Psoas muscle (tissue), 7 donors: ENCODE measurements at regions not wholly inside any gene's neighbourhood (a gene's known extent, or its start where the extent isn't known, plus 50 kb on each side); places are given as distances from the start of the nearest gene placed in this dataset.
"Not testable (repeated sequence)": the region's sequence is repeated elsewhere in the genome, so short reads cannot be mapped to it uniquely, and the experiment has no call there.

Experiments used
- ATAC-seq, 4 donors: fragments of 200-7000 bp; cut with Tn5 transposase; one replicate each; pipeline ENCODE4 v1.9.1; 2020; ENCODE audit warnings: moderate library complexity in 3 of 4, mild to moderate bottlenecking in 2 of 4
- DNase-seq, 2 donors: peaks; one replicate each; pipeline ENCODE4 v3.0.0-alpha.2; 2020
- H3K27ac ChIP-seq: fragments of 200-600 bp; one replicate; pipeline ENCODE4 v1.8.0; 2022
- H3K27me3 ChIP-seq, 3 donors: fragments of 200-600 bp in 1 of 3; one replicate each; pipeline versions ENCODE4 v1.6.1 to v1.8.0; 2013 to 2022; ENCODE audit warnings: low read length in 2 of 3, mild to moderate bottlenecking in 2 of 3, moderate library complexity in 1 of 3; ENCODE audit not compliant: insufficient read depth in 3 of 3
- H3K36me3 ChIP-seq, 2 donors: fragments of 200-600 bp in 1 of 2; one replicate each; pipeline versions ENCODE4 v1.6.1 to v1.8.0; 2013 to 2022; ENCODE audit warnings: low read depth in 1 of 2, mild to moderate bottlenecking in 1 of 2, moderate library complexity in 1 of 2; ENCODE audit not compliant: insufficient read depth in 1 of 2
- H3K4me1 ChIP-seq: fragments of 200-600 bp; one replicate; pipeline ENCODE4 v1.8.0; 2022
- H3K4me3 ChIP-seq: fragments of 200-600 bp; one replicate; pipeline ENCODE4 v1.8.0; 2022; ENCODE audit warnings: mild to moderate bottlenecking
- H3K9me3 ChIP-seq: fragments of 200-600 bp; one replicate; pipeline ENCODE4 v1.8.0; 2022
- WGBS, 3 donors: extraction: QIAGEN DNeasy Blood & Tissue Kit; methylation state at CpG; one replicate each; pipeline versions ENCODE4 v1.1.6 to v1.1.7; 2013; 5-methylcytosine and 5-hydroxymethylcytosine counted together
- intact Hi-C, 2 donors: fragments of 100-400 bp; cut with DNase I; formaldehyde crosslinking; loops; one replicate each; pipeline versions ENCODE4 v1.11.0 to v1.14.2; 2022
- TF ChIP-seq, protein P1 (sequence below): fragments of 200-600 bp; IDR thresholded peaks from one replicate; pipeline ENCODE4 v1.8.0; 2022; ENCODE audit warnings: antibody characterized with exemption
- donor health status: healthy with polysubstance abuse.
- donor health status: DM: no; HTN: no; CAD: no; lungs with moderate emphysema.
- donor health status: Bipolar disorder and iron deficiency.
- donor health status: healthy.
- donor health status: DM: yes; HTN: yes; CAD: no.
- donor health status: DM: no; HTN: no; CAD: no.
- donor health status: DM: yes; HTN: yes; CAD: no.

DNA sequence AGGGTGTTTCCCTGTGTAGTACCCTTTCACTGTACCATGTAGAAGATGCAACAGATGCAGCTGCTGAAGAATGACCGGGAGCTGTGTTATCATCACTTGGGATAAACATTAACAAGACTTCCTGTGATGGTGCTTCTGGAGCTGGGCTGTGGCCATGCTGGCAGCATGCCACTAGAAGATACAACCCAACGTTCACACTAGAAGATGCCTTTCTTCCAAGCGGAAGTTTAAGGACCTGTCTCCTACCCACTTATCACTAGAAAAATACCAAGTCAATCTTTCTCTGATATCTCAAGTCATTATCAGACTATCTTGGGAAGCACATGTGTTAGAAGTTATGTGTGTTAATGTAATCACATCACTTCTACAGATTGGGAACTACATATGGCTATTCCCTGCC is 953.5 kb downstream of the CNTNAP5 start:
- no peaks in the 10 kb centered on the region for H3K4me1 ChIP-seq
- TF ChIP-seq, protein P1, sequence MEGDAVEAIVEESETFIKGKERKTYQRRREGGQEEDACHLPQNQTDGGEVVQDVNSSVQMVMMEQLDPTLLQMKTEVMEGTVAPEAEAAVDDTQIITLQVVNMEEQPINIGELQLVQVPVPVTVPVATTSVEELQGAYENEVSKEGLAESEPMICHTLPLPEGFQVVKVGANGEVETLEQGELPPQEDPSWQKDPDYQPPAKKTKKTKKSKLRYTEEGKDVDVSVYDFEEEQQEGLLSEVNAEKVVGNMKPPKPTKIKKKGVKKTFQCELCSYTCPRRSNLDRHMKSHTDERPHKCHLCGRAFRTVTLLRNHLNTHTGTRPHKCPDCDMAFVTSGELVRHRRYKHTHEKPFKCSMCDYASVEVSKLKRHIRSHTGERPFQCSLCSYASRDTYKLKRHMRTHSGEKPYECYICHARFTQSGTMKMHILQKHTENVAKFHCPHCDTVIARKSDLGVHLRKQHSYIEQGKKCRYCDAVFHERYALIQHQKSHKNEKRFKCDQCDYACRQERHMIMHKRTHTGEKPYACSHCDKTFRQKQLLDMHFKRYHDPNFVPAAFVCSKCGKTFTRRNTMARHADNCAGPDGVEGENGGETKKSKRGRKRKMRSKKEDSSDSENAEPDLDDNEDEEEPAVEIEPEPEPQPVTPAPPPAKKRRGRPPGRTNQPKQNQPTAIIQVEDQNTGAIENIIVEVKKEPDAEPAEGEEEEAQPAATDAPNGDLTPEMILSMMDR: no peak
- ATAC-seq: no peak
- no peak overlapping the region for H3K4me3 ChIP-seq
- H3K27me3 ChIP-seq: no peaks in the 10 kb centered on the region
- H3K36me3 ChIP-seq: no peaks in the 10 kb centered on the region
- intact Hi-C loops: no loop called here
- WGBS, 3 donors: 65 to 71% (median 69%) methylated on average over 3 of the region's 3 CpGs
- no peaks in the 10 kb centered on the region for H3K9me3 ChIP-seq
- H3K27ac ChIP-seq: no peak overlapping the region
- DNase-seq: no peak

DNA sequence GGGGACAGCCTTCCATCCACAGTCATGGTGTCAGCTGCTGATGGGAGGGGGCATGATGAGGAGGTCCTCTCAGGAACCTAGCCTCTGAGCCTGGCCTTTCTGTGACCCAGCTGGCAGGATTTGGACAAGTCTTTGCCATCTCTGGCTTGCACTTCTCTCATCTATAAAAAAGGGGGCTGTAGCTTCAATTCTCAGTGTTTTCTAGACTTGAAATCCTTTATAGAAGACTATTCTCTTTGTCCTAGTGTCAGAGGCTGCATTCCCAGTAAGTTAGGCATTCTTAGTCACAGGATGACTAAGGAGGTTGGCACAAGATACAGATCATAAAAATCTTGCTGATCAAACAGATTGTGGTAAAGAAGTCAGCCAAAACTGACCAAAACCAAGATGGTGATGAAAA is 958.5 kb downstream of the CNTNAP5 start:
- no peaks in the 10 kb centered on the region for H3K36me3 ChIP-seq
- intact Hi-C loops: no loop called here
- no peaks in the 10 kb centered on the region for H3K9me3 ChIP-seq
- ATAC-seq: no peak
- H3K4me1 ChIP-seq: no peaks in the 10 kb centered on the region
- H3K27ac ChIP-seq: no peak overlapping the region
- TF ChIP-seq, protein P1: no peak
- H3K4me3 ChIP-seq: no peak overlapping the region
- DNase-seq: no peak
- H3K27me3 ChIP-seq: no peaks in the 10 kb centered on the region

DNA sequence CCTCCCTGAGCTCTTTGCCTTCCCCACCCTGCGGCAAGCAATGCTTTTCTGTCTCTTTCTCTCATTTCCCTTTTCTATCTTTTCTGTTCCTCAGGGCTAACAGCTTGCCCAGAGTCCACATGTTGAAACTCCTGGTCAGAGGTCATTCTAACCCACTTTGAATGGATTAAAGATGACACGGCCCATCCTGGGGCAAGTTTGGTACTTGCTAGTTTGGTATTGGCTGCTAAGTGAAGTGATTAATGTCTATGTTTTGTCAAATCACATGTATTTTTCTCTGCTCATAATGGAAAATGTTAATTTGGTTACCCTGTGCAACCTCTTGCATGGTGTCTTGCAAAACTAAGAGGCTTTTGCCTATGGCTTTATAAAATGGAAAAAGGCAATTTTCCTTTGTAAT is 960.2 kb downstream of the CNTNAP5 start:
- ATAC-seq (no peak), DNase-seq (no peak)
- no peaks in the 10 kb centered on the region for H3K4me1 ChIP-seq
- WGBS, 3 donors: 55 to 71% (median 70%) methylated on average over 2 of the region's 2 CpGs
- H3K36me3 ChIP-seq: no peaks in the 10 kb centered on the region
- H3K4me3 ChIP-seq: no peak overlapping the region
- no peak overlapping the region for H3K27ac ChIP-seq
- intact Hi-C loops: no loop called here
- H3K27me3 ChIP-seq: no peaks in the 10 kb centered on the region
- H3K9me3 ChIP-seq: no peaks in the 10 kb centered on the region
- TF ChIP-seq, protein P1: no peak

DNA sequence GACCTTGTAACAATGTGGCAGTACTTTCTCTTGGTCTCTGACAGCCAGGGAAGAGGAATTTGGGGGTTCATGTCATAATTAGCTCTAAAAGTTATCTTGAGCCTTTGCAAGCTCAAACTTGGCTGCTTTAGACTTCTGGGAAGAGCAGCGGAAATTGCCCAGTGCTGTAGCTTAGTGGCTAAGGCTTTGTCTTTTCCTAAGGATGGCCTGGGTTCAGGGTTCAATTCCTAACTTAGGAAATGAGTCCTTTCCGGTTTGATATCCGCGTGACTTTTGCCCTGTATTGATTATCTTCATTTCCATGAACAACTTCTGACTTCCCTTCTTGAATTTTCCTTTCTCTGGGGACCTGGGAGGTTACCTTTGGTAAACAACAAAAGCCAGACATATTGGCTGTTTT is 961.0 kb downstream of the CNTNAP5 start:
- Histone ChIP-seq H3K4me3 (no peak overlapping the region), H3K27me3 (no peaks in the 10 kb centered on the region), H3K36me3 (no peaks in the 10 kb centered on the region), H3K9me3 (no peaks in the 10 kb centered on the region), H3K27ac (no peak overlapping the region), H3K4me1 (no peaks in the 10 kb centered on the region)
- TF ChIP-seq, protein P1: no peak
- ATAC-seq (no peak), DNase-seq (no peak)
- WGBS, 3 donors: 67 to 89% (median 74%) methylated on average over 4 of the region's 4 CpGs
- intact Hi-C loops: no loop called here

DNA sequence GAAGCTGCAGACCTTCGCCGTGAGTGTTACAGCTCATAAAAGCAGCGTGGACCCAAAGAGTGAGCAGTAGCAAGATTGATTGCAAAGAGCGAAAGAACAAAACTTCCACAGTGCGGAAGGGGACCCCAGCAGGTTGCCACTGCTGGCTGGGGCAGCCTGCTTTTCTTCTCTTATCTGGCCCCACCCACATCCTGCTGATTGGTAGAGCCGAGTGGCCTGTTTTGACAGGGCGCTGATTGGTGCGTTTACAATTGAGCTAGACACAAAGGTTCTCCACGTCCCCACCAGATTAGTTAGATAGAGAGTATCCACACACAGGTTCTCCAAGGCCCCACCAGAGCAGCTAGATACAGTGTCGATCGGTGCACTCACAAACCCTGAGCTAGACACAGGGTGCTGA is 961.8 kb downstream of the CNTNAP5 start:
- ATAC-seq, H3K4me3 ChIP-seq, DNase-seq, H3K27ac ChIP-seq, H3K27me3 ChIP-seq, H3K36me3 ChIP-seq, H3K9me3 ChIP-seq, H3K4me1 ChIP-seq, intact Hi-C loops: not testable (repeated sequence)
- 88 to 90% (median 88%) methylated on average over 11 of the region's 11 CpGs for WGBS, 3 donors

DNA sequence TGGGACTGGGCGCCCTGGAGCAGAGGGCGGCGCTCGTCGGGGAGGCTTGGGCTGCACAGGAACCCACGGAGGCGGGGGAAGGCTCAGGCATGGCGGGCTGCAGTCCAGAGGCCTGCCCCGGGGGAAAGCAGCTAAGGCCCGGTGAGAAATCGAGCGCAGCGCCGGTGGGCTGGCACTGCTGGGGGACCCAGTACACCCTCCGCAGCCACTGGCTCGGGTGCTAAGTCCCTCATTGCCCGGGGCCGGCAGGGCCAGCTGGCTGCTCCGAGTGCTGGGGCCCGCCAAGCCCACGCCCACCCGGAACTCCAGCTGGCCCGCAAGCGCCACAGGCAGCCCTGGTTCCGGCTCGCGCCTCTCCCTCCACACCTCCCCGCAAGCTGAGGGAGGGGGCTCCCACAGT is 962.3 kb downstream of the CNTNAP5 start:
- H3K27ac ChIP-seq, H3K27me3 ChIP-seq, DNase-seq, H3K4me1 ChIP-seq, H3K36me3 ChIP-seq, H3K9me3 ChIP-seq, ATAC-seq, H3K4me3 ChIP-seq, intact Hi-C loops: not testable (repeated sequence)
- WGBS, 3 donors: 91 to 97% (median 94%) methylated on average over 17 to 28 of the region's 28 CpGs
